ENCODE measurements at regions not wholly inside any gene's neighbourhood (a gene's known extent, or its start where the extent isn't known, plus 50 kb on each side); places are given as distances from the start of the nearest gene placed in this dataset.

GRCh38 chr5:174329738-174330137 is 284.2 kb downstream of the NSG2 start:
- no peak for DNase-seq (ENCODE audit: extremely low read depth, insufficient read length)
- TF ChIP-seq, protein P1, sequence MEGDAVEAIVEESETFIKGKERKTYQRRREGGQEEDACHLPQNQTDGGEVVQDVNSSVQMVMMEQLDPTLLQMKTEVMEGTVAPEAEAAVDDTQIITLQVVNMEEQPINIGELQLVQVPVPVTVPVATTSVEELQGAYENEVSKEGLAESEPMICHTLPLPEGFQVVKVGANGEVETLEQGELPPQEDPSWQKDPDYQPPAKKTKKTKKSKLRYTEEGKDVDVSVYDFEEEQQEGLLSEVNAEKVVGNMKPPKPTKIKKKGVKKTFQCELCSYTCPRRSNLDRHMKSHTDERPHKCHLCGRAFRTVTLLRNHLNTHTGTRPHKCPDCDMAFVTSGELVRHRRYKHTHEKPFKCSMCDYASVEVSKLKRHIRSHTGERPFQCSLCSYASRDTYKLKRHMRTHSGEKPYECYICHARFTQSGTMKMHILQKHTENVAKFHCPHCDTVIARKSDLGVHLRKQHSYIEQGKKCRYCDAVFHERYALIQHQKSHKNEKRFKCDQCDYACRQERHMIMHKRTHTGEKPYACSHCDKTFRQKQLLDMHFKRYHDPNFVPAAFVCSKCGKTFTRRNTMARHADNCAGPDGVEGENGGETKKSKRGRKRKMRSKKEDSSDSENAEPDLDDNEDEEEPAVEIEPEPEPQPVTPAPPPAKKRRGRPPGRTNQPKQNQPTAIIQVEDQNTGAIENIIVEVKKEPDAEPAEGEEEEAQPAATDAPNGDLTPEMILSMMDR (IDR thresholded peaks at IDR 0.05; ENCODE audit: insufficient read depth, low read length, poor library complexity, severe bottlenecking) = no peak
- H3K27me3 ChIP-seq (replicated peaks; ENCODE audit: control insufficient read depth, insufficient read depth, low read length) = no peaks in the 10 kb centered on the region

DNA sequence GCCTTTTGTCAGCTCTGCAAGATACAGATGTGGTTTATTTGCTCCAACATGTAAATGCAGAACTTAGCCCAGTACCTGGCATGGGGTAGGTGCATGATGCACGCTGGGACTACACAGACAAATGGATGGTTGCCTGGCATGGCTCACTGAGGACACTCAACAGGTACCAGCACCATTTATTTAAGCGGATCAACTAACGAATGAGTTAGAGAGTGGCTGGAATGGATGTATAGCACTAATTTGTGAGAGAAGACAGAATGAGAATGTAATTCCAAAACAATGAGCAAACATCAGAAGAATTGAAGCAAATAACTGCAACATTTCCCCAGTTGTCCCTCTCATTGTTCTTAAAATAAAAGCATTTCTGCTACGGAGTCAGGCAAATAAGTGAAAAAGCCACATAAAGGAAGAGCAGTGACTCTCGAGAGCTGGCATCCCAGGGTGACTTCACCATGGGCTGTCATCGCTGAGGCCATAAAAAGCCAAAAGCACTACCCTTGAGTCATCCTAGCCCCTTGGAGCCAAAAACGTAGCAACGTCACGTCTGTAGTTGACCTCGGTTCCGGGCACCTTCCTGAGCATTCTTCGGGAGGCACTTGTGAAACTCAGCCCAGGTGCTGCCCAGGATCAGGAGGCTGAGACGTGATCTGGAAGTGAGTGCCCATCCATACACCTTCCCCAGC is 290.3 kb downstream of the NSG2 start:
- no peak overlapping the region for H3K4me3 ChIP-seq (replicated peaks; ENCODE audit: low read depth, low read length)
- TF ChIP-seq, protein P1 (IDR thresholded peaks at IDR 0.05; ENCODE audit: insufficient read depth, low read length, poor library complexity, severe bottlenecking) = no peak
- no peaks in the 10 kb centered on the region; the same call in none of the 2 replicates for H3K27me3 ChIP-seq (replicated peaks; ENCODE audit: control insufficient read depth, insufficient read depth, low read length)
- no peak for DNase-seq (ENCODE audit: extremely low read depth, insufficient read length)
- H3K36me3 ChIP-seq (ENCODE audit: control insufficient read depth, insufficient read depth, low read length) = no peaks in the 10 kb centered on the region

More at GRCh38 chr5:174329738-174330137, 284.2 kb downstream of the NSG2 start:
- Histone ChIP-seq H3K4me3 (replicated peaks; ENCODE audit: low read depth, low read length) (no peak overlapping the region), H3K36me3 (ENCODE audit: control insufficient read depth, insufficient read depth, low read length) (no peaks in the 10 kb centered on the region)

DNA sequence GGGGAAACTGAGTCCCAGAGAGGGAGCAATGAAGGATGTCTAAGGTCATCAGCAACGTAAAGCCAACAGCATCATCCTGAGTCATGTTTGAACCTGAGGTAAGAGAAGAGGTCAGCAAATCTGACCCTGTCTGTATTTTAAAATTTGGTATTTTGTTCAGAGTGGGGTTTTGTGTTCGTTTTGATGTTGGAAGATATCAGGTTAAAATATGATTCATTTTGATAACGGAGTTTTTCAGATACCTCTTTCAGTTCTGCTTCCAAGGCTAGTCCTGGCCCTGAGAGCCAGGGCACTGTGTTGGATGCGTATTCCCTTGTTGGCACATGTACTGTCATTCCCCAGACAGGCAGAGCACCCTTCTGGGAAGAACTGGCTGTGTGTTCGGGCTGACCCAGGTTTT is 291.0 kb downstream of the NSG2 start:
- Histone ChIP-seq H3K36me3 (ENCODE audit: control insufficient read depth, insufficient read depth, low read length) (no peaks in the 10 kb centered on the region), H3K27me3 (replicated peaks; ENCODE audit: control insufficient read depth, insufficient read depth, low read length) (no peaks in the 10 kb centered on the region; the same call in none of the 2 replicates), H3K4me3 (replicated peaks; ENCODE audit: low read depth, low read length) (no peak overlapping the region)
- no peak for DNase-seq (ENCODE audit: extremely low read depth, insufficient read length)
- TF ChIP-seq, protein P1 (IDR thresholded peaks at IDR 0.05; ENCODE audit: insufficient read depth, low read length, poor library complexity, severe bottlenecking) = no peak

DNA sequence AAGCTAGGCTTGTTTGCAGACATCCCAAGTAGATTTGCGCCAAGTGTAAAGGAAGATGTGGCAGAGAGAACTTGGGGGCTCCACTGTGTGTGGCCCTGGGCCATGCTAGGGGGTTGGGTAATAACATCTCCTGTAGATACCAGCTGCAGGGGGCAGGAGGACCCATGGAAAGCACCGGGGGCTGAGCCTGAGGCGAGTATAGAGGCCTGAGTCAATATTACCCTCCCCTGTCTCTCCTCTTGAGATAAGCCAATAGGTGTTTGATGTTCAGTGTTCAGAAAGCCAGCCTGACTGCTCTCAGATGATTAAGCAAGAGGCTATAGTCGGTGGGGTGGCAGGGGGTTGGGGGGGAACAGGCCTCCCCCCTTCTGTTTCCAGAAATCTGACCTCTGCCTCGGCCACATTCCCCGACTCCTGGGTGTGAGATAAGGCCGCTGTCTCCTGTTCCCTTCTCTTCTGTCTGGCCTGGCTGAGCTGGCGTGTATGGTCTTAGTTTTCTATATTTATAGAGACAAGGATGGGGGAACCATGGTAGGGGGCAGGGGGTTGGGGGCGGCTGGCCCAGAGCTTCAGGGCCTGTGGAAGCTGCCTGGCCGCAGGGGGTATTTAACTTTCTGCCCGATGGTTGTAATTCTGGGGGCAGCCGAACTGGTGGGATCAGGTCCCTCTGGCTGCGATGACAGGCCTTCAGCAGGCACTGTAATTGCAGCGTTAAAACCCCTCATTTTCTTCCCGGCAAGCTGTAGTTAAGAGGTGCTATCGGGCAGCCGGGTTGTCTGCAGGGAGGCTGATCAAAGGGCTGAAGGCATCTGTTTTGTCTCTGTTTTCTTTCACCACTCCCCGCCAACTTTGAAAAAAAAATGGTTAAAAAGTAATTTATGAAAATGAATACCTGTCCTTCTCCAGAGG is 292.0 kb downstream of the NSG2 start:
- Histone ChIP-seq H3K36me3 (ENCODE audit: control insufficient read depth, insufficient read depth, low read length) (no peaks in the 10 kb centered on the region), H3K4me3 (replicated peaks; ENCODE audit: low read depth, low read length) (no peak overlapping the region), H3K27me3 (replicated peaks; ENCODE audit: control insufficient read depth, insufficient read depth, low read length) (no peaks in the 10 kb centered on the region; the same call in none of the 2 replicates)
- TF ChIP-seq, protein P1 (IDR thresholded peaks at IDR 0.05; ENCODE audit: insufficient read depth, low read length, poor library complexity, severe bottlenecking) = no peak
- no peak for DNase-seq (ENCODE audit: extremely low read depth, insufficient read length)

- TF ChIP-seq, protein P1 (IDR thresholded peaks at IDR 0.05; ENCODE audit: insufficient read depth, low read length, poor library complexity, severe bottlenecking) = no peak
- H3K27me3 ChIP-seq (replicated peaks; ENCODE audit: control insufficient read depth, insufficient read depth, low read length) = no peaks in the 10 kb centered on the region; the same call in none of the 2 replicates
- DNase-seq (ENCODE audit: extremely low read depth, insufficient read length) = no peak
- no peaks in the 10 kb centered on the region for H3K36me3 ChIP-seq (ENCODE audit: control insufficient read depth, insufficient read depth, low read length)
- H3K4me3 ChIP-seq (replicated peaks; ENCODE audit: low read depth, low read length) = no peak overlapping the region
Observed at GRCh38 chr5:174338185-174339010, 292.9 kb downstream of the NSG2 start.

Measured in GM06990 (cell line).